GM21529 (cell line): ENCODE measurements at regions not wholly inside any gene's neighbourhood (a gene's known extent, or its start where the extent isn't known, plus 50 kb on each side); places are given as distances from the start of the nearest gene placed in this dataset.

Experiments used
- ATAC-seq: cut with Tn5 transposase; IDR thresholded peaks from one replicate; pipeline ENCODE4 v1.9.1; 2021; ENCODE audit not compliant: unreplicated experiment

DNA sequence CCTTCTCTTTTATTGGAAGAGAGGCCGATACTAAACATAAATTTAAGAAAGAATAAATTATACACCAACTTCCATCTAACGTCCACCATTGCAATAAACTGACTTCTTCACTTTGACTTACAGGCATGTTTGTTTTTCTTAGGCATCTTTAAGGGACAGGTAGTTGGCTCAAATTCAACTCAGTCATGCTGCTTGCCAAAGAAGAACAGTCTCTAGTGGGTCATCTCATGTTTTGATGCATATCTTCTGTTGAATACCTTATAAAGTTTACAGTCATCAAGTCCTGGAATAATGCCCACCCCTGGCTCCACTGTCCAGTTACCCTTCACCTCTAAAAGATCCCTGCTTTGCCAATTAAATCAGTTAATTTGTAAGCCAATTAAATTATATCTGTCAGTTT lies 328.2 kb upstream of the GRAMD2B start:
- ATAC-seq, result no peak

- no peak for ATAC-seq
These were observed 326.7 kb upstream of the GRAMD2B start for GRCh38 chr5:126096442-126097006.

GRCh38 chr5:126097876-126098275 lies 325.3 kb upstream of the GRAMD2B start:
- no peak for ATAC-seq

- no peak for ATAC-seq
These were observed 324.7 kb upstream of the GRAMD2B start for GRCh38 chr5:126098330-126099017.

DNA sequence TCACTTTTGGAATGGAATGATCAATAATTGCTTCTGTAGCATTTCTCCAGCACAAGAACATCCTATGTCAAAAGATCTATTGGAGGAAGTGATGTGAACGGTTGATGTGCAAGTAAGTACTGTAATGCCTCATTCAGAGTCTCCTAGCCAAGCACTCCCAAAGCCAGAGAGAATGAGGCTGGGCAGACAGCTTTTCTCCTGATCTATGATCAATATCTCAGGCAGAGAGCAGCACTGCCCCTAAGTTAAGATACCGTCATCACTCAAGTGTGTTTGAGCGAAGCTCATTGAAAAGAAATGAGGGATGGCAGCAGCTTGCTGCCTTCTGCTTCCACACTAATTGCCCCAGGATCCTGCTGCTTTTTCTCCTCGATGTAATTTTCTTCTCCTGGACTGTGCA lies 324.1 kb upstream of the GRAMD2B start:
- no peak for ATAC-seq

- ATAC-seq, result no peak
These were observed 322.4 kb upstream of the GRAMD2B start for GRCh38 chr5:126100767-126101166.

DNA sequence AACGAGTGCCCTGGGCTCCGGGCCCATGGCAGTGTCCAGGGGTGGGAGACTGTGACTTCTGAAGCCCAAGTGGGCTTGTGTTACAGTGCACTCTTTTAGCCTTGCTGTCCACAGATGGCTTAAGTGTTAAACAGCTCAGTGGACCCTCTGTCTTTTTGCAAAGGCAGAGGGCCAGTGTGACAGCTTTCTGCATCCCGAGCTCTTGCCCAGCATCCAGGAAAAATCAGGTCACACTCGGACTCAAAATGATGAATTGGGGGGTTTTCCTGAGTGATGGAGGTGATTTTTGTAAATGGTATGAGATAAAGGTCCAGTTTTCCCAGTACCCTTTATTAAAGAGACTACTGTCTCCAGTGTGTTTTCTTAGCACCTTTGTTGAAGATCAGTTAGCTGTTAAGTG lies 321.3 kb upstream of the GRAMD2B start:
- ATAC-seq, result no peak

GRCh38 chr5:126103050-126103449 lies 320.2 kb upstream of the GRAMD2B start:
- ATAC-seq, result no peak

DNA sequence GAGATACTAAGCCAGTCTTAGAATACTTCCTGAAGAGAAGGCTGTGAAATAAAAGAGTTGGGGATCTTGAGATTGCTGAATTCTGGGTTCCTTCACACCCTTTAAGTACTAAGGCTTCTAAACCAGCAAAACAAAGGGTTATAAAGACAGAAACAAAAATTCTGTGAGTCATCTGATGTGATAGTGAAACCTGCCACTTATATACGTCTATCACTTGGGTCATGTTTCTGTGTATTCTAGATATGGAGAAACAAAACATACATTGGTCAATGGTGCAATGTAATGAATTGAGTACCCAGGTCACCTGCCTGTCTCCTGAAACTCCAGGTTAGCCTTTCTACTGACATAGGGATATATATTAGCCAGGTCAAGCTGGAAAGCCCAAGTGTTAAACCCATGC lies 319.3 kb upstream of the GRAMD2B start:
- no peak for ATAC-seq

DNA sequence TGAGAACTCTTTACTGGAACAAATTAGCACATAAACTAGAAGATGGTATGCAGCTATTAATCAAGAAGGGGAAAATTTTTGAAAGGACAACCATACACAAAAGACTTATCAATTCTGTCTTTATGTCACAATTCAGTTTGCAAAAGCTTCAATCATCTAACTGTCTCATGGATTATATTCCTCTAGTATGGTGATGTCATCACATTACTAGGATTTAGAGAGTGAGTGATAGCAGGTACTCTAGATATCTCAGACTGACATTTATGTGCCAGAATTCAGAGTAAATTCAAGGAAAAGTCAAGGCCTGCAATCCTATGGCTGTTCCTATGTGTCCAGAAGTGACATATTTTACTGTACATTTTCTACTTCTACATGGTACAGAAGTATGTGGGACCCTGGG lies 318.9 kb upstream of the GRAMD2B start:
- no peak for ATAC-seq

GRCh38 chr5:126104951-126105350 lies 318.3 kb upstream of the GRAMD2B start:
- no peak for ATAC-seq

- ATAC-seq, result no peak
These were observed 317.2 kb upstream of the GRAMD2B start for GRCh38 chr5:126106029-126106428.

DNA sequence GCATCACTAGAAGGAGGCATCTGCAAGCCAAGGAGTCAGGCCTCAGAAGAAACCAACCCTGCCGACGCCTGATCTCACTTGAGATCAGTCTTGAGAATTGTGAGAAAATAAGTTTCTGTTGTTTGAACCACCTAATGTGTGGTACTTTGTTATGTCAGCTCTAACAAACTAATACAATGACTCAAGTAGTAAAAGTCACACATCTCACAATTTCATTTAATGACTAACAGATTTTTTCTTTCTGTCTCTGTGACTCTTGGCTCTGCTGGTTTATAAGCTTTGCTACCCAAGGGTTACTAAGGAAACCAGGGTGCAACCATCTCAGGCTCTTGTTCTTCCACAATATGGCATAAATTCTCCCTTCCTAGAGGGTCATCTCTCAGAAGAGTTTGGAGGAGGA lies 315.8 kb upstream of the GRAMD2B start:
- no peak for ATAC-seq

DNA sequence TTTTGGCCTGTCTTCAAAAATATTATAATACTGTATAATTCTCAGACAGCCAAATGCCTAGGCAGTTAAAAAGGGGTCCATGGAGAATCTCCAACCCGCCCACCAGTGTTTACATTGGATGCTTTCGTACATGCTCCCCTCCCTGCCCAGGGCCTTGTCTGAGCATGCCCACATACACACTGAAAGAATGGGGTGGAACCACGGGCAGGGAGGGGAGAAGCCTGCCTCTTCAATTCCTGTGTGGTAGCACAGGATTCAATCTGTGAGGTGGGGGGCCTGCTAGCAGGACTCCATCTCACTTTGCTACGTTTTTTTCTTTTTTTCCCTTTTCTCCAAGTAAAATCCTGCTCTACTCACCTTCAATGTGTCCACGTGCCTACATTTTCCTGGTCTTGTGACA lies 314.7 kb upstream of the GRAMD2B start:
- no peak for ATAC-seq

DNA sequence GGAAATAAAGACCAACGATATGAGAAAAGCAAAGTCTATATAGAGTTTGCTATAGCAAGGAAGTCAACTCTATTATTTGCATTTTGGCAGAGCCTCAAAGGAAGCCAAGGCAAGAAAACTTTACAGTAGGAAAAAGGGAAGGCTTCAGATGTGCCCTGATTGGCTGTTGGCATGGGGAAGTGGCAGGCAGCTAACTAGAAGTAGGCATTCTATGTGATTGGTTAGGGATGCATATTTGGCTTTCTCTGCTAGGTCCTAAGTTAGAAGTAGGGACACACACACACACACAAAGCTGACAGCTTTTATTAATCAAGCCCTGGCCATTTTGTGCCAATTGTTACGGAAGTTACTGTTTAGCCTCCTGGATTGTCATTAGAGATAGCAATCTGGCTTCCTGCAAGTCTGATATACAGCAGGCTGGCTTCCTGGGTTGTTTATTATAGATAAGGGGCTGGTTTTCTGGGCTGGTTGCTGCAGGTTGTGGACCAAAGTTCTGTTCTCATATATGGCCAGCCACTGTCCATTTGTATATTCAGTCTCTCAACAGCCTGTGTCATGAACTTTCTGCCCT lies 308.1 kb upstream of the GRAMD2B start:
- no peak for ATAC-seq

- ATAC-seq, result no peak
These were observed 306.2 kb upstream of the GRAMD2B start for GRCh38 chr5:126117044-126117443.

DNA sequence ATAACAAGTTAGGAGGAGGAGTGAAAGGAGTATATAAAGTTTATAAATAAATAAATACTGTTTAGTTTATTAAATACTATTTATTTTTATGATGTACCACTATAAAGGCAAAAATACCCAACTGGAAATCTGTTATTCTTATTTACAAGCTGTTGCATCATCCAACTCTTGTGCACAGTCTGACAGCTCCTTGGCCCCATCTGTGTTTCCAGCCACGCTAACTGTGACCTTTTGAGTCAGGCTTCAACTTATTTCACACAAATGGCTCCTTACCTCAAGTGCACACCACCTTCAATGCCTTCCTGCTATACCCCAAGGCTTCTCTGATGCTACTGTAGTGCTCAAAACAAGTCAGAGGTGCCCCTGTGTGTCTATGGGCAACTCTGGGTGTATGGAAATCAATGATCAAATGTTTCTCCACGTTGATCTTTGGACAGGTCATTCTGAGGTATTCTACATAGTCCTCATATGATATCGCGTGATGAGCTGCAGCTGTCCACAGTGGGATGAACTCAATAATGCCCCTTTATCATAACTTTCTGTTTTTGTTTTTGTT lies 303.2 kb upstream of the GRAMD2B start:
- no peak for ATAC-seq

DNA sequence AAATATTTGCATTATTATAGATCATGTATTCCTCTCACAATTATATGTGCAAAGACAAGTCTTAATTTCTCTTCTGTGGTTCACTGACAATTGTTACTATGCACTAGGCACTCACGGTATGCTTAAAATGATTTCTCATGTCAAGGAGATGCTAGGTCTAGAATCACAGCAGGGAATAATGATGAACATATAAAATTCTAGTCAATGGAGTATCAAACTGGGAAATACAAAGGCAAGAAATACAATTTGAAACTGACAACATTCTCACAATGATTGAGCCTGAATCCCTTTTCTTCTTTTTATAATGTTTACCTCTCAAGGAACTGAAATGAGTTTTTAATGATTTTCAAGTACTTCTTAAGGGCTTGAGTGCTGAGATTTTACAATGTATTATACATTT lies 302.3 kb upstream of the GRAMD2B start:
- ATAC-seq, result no peak

DNA sequence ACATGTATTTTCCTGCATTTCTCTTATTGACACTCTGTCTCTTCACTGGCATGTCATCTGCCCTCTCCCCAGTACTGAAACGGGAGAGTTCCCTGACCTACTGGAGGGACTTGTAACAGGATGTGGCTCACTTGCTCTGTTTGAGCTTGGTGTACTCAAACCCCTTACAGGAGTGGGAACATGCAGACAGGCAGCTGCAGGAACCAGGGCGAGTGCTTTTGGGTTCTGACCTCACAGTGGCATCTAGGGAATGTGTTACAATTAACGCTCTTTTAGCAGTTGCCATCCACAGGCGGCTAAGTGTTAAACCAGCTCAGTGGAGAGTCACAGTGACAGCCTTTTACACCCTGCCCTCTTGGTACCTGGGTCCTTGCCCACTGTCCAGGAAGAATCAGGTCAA lies 300.3 kb upstream of the GRAMD2B start:
- ATAC-seq, result no peak

DNA sequence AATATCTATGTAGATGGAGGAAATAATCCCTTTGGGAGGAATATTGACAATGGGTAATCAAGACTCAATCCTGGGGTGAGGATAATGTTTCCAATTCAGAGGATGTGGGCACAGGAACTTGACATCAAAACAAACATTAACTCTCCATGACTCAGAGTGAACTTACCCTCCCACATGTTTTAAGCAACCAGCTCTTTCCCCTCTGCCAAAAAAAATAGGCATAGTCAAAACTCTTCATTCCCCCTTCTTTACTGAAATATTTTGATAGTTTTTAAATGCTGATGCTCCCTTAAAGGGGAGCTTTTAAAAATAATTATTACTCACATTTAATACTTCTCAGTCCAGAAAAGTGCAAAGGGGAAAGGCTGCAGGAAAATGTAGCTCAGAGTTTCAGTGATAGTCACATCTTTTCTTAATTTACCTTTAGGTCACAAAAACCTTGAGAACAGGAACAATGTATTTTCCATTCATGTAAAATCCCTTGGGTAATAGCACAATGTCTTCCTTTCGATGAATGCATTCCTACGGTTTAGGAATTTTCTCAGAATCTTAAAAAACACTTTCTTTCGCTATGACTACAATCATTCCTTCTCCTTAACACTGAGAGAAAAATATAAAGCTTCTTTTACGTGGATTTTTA lies 298.4 kb upstream of the GRAMD2B start:
- ATAC-seq, result no peak

DNA sequence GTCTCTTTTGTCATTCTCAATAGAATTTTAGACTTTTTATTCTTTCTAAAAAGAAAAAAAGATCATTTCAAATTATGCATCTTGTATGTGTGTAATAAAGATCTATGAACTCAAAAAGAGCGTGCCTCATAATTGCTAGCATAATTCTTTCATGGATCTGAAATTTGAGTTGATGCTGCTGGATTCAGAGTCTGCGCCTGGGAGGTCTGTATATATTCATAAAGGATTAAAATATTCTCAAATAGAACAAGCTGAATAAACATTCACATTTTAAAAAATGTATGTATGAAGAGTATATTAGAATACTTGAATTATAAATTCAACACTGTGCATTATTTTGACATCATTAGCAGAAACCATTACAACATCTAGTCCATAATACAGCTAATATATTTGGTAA lies 297.8 kb upstream of the GRAMD2B start:
- ATAC-seq, result no peak

DNA sequence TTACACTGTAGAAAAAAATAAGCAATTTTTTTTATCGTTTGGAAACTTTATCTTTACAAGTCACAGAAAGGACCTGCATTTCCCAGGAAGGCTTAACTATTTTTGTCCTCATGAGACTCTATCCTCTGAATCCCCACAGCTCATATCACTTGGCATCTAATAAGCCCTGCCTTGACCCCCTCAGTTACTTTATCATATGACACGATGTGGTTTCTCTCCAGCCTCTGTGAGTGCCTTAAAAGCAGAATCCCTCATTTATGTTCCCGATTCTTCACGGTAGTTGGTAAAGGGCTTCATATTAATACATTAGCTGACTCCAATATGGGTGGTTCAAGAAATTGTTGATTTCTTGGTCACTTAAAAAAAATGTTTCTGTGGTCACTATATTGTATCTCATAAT lies 296.6 kb upstream of the GRAMD2B start:
- no peak for ATAC-seq
